ENCODE measurements at regions not wholly inside any gene's neighbourhood (a gene's known extent, or its start where the extent isn't known, plus 50 kb on each side); places are given as distances from the start of the nearest gene placed in this dataset.

DNA sequence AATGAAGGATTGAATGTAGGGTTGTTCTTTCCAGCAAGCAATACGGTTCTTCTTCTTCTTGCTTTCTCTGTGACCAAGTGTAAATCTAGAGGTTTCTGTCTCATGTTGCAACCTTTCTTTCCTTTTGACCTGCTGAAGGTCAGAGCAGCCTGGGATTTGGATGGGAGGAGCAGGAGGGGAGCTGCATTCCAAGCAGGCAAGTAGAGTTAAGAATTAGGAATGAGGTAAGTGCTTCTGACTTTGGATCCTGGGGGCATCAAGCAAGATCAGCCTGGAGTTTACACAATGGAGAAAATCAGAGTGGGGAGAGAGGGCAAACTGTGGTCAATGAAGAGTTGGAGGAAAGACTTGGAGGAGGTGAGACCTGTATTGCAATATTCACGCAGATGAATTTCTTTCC, 225.6 kb upstream of the ZBED5 start:
- TF ChIP-seq, protein P1, sequence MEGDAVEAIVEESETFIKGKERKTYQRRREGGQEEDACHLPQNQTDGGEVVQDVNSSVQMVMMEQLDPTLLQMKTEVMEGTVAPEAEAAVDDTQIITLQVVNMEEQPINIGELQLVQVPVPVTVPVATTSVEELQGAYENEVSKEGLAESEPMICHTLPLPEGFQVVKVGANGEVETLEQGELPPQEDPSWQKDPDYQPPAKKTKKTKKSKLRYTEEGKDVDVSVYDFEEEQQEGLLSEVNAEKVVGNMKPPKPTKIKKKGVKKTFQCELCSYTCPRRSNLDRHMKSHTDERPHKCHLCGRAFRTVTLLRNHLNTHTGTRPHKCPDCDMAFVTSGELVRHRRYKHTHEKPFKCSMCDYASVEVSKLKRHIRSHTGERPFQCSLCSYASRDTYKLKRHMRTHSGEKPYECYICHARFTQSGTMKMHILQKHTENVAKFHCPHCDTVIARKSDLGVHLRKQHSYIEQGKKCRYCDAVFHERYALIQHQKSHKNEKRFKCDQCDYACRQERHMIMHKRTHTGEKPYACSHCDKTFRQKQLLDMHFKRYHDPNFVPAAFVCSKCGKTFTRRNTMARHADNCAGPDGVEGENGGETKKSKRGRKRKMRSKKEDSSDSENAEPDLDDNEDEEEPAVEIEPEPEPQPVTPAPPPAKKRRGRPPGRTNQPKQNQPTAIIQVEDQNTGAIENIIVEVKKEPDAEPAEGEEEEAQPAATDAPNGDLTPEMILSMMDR (IDR thresholded peaks at IDR 0.05; ENCODE audit: poor library complexity), result no peak
- TF ChIP-seq EZH2 (IDR thresholded peaks at IDR 0.05; ENCODE audit: borderline replicate concordance) (no peak), EZH2phosphoT487 (IDR thresholded peaks at IDR 0.05; ENCODE audit: low read depth, severe bottlenecking, unreplicated experiment) (no peak)

All from hepatocyte (in vitro differentiated cells).